NCI-H1436 treated with DMSO at 0.1 percent for 48 hours (cell line): ENCODE measurements at regions not wholly inside any gene's neighbourhood (a gene's known extent, or its start where the extent isn't known, plus 50 kb on each side); places are given as distances from the start of the nearest gene placed in this dataset.

Experiments
- DNase-seq: peaks from one replicate; lab custom pipeline; 2025; lab: John Stamatoyannopoulos, UW

DNA sequence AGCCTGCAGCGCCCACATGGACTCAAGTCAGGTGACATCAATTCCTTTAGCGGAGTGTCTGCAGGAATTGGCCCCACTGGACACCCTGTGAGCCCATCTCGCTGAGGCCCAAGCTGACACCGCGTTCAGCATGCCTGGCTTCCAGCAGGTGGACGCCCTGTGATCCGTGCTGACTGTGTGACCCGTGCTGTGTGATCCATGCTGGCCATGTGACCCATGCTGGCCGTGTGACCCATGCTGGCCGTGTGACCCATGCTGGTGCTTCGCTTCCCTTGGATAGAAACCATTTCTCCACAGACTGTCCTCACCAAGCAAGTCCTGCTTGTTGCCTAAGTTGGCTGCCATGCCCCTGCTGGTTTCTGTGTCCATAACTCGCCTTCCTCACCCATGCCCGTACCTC is 392.1 kb downstream of the BRD1 start:
- DNase-seq, result no peak

DNA sequence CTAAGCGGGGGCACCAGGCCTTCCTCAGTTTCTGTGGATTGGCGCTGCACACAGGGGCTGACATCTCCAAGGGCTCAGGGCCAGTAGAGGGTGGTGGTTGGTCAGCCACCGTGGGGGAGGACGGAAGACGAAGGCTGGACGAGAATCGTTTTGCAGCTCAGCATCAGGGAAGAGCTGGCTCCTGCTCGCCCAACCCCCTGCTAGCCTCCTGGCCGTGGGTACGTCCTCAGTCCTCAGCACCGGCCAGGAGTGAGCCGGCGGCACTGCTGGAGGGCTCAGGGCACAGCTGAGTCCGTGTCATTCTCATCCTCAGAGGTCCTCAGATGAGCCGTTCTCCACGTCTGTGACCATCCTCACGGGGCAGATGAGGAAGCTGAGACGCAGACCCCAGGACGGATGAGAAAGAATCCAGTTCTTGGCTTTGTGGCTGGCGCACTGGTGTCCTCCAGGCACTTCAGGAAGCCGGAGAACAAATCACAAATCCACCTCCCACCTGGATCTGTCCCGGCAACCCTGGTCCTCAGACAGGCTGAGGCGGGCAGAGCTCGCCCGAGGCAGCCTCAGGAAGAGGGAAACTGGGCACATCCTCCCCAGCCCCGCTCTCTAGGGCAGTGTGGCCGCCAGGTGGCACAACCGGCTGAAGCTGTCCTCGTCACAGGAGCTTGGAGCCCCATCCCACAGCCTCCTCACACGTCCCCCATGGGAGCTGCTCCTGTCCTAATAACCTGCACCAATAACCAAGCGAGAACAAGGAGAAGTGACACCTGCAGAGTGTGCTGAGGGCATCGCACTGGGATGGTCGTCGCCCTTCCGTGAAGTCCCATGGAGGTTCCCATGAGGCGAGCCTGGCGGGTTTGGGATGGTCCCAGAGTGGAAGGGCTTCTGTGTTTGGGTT is 393.7 kb downstream of the BRD1 start:
- DNase-seq, result no peak

DNA sequence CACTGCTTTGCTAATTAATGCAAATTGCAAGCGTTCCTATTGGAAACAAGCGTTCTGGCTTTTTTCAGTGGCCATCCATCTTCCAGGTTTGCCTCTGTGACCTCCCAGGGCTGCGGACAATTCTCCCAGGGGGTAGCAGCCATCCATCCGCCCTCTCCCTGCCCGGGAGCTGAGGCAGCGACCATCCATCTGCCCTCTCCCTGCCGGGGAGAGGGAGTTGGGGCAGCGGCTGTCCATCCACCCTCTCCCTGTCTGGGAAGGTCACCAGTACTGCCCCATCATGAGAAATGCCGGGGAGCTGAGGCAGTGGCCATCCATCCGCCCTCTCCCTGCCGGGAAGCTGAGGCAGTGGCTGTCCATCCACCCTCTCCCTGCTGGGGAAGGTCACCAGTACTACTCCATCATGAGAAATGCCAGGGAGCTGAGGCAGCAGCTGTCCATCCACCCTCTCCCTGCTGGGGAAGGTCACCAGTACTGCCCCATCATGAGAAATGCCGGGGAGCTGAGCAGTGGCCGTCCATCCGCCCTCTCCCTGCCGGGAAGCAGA is 394.7 kb downstream of the BRD1 start:
- DNase-seq, result no peak

DNA sequence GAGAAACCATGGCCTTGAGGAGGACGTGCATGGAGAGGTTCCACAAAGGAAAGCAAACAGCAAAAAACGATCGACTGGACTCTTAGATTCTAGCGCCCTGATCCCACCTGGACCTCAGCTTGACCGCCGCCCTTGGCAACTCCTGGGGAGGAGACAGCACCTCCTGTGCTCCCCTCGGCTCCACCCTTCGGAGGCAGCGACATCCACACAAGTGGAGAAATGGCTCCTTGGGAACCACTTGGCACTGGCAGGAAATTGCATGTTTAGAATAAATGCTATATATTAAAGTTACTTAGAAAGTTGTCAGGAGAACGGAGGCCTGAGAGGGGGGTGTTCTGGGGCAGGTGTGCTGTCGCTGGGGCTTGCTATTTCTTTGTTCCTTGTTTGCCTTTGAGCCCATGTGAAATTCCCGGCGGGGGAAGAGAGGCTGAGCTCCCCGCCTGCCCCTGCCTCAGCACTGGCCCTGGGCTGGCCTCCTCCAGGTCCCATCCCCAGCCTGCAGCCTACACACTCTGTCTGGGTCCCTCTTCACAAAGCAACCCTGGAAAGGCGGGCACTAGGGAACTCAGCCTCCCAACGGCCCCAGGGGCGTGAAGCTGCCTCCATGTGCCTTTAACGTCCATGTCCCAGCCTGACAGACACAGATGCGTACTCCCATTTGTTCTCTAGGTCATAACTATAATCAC is 395.3 kb downstream of the BRD1 start:
- DNase-seq, result no peak

DNA sequence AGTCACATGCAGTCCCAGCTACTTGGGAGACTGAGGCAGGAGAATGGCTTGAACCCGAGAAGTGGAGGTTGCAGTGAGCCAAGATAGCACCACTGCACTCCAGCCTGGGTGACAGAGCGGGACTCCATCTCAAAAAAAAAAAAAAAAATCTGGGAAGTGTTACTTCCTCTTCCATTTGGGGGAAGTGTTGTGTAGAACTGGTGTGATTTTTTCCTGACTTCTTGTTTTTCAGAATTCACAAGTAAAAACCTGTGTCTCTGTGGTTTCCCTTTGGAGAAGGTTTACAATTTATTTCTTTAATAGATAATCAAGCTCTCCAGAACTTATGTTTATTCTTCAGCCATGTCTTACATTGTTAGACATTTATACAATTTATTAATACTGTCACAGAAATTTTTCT is 396.1 kb downstream of the BRD1 start:
- DNase-seq, result no peak

DNA sequence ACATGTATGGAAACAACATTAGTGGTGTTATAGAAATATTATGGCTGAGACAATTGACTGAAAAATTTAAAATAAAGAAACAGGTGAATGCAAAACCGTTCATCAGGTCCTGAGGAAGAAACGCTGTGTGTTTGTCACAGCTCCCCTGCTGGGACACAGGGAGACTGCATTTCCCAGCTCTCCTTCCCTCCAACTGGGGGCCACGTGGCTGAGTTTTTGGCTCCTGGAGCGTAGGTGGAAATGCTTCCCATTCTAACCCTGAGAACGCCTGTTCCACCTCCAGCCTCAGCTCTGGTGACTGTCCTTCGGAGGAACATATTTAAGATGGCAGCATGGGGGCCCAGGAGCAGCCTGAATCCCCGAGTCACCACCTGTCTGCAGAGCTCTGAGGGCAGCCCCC is 398.6 kb downstream of the BRD1 start:
- no peak for DNase-seq

DNA sequence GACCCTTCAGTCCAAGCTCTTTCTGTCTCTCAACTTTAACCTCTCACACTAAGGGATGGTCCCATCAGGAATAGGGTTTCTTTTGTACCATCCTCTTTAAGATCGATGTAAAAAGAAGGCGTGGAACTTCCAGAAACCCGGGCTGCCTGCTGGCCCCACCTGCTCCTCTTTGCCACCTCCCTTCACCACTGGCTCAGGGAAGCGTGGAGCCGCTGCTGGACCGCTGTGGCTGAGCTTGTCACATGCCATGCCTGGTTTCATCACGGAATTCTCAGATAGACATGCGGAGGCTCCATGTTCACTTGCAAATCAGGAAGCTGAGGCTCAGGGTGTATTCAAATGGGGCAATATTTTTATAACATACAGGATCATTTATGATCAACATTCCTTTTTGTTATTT is 399.7 kb downstream of the BRD1 start:
- DNase-seq, result no peak

DNA sequence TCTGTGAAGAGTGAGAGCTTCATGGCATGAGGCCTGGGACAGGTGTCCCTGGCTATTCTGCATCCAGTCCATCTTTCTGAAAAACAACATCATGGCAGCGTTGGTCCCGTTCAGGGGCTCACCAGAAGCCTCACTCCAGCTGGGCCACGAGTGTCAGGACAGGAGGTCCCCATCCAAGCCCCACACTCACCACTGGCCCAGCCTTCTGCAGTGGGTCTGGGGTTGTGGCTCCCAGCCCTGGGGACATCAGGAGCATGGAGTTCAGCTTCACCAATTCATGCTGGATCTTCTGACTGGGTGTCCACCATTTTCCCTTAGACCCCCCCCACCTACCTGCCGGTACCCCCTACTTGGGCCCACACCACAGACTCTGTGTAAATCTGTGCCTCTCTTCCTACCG is 400.3 kb downstream of the BRD1 start:
- no peak for DNase-seq

DNA sequence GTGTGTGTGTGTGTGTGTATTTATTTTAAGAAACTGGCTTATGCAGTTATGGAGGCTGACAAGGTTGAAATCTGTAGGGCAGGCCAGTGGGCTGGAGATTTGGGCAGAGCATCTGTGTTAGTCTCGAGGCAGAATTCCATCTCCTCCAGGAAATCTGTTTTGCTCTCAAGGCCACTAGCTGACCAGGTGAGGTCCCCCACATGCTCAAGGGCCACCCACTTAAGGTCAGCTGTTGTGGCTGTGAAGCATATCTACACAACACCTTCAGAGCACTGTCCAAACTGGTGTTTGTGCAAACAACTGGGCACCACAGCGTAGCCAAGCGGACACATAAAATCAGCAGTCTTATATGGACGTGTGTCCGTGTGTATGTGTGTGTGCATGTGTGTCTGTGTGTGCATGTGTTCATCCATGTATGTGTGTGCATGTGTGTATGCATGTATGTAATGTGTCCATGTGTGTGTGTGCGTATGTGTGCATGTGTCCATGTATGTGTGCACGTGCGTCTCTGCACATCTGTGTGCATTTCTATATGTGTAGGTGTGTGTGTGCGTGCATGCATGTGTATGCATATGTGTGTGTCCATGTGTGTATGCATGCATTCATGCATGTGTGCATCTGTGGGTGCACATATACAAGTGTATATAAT is 400.9 kb downstream of the BRD1 start:
- no peak for DNase-seq

DNA sequence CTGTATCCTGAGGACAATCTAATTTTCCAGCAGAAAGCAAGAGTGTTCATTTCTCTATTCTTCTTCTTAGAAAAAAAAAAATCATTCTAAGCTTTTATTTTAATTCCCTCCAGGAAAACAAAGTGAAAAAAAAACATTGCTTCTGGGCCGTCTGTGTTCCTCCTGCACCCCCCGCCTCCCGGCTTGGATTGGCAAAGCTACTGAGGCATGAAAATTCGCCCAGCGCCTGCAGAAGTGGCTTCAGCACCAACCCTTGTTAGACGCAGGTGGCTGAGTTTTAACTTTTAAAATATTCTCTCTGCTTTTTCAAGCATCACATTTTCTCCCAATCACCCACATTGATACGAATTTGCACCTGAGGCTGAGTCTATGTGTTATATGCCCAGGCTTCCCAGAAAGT is 401.6 kb downstream of the BRD1 start:
- no peak for DNase-seq

DNA sequence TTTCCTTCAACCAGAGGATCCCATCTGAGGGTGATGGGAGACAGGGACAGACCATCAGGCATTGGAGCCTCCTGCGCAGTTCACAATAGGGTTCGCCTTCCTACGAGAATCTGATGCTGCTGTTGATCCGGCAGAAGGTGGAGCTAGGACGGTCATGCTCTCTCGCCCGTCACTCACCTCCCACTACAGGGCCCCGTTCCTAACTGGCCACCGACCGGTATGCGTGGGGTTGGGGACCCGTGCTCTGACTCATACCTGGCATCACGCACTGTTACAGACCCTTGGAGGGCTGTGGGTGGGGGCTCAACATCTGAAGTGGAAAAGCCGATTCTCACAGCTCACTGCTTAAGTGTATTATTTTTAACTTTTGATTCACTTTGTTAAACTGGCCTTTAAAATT is 402.3 kb downstream of the BRD1 start:
- no peak for DNase-seq

DNA sequence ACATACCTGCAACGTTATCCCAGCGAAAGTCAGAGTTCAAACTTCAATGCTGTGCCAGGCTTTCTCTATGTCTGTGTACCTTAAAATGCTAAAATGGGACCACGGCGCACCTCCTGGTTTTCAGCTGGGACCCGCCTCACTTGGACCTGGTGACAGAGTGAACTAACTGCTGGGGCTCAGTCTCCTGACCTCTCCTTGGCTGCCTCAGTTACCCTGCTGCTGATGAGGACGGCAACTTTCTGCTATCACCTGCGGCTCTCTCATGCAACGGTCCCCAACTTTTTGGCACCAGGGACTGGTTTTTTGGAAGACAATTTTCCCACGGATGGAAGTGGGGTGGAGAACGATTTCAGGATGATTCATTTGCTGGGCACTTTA is 402.8 kb downstream of the BRD1 start:
- DNase-seq, result no peak

DNA sequence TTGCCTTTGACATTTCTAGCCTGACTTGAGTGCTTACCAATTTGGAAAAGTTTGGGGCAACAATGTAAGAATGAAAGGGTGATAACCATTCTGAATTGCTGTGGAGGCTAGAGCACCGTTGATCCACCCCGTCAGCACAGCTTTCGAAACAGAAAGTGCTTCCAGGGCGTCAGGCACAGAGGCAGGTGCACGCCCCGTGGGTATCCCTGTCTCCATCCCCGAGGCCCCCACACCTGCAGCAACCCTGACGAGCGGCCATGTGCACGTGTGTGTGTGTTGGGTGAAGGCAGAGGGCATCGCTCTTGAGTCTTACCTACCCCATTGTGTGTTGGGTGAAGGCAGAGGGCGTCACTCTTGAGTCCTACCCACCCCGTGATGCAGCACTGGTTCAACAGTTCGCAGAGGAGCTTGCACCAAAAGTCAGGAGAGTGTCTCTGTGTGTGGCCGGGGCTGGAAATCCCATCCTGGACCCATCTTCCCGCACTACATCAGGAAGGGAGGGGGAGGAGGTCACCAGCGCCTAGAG is 404.5 kb downstream of the BRD1 start:
- DNase-seq, result no peak

DNA sequence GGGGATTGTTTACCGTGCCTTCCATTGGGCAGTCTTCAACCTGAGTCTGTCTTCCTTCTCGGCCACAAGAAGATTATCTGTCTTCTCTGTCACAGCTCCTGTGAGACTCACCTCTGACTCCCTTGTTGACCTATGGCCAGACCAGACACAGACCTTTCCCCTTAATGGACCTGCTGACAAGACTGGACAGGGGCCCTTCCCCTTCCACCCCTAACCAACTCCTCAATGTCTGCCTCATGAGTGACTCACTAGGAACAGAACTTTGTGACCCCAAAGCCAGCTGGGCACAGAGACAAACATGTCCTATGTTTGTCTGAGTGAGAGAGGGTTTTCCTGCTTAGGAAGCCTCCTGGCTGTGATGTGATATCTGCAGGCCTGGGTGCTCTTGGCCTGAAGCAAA is 405.0 kb downstream of the BRD1 start:
- DNase-seq, result no peak

DNA sequence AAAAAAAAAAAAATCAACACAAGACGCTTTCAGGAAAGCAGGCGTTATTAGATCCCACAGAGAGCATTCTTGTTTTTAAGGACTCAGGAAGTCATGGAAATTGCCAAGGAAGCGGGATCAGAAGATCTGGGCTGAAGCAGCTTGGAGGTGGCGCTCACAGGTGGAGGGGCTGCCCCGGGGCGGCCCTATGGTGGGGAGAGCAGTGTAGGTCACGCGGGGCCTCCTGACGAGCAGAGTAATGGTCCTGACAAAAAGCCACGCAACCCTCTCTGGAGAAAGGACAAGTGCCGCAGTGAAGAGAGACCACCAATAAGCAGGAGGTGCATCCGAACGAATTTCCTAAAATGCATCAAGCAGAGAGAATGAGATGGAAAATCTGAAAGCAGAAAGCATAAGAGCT is 407.0 kb downstream of the BRD1 start:
- DNase-seq, result no peak

DNA sequence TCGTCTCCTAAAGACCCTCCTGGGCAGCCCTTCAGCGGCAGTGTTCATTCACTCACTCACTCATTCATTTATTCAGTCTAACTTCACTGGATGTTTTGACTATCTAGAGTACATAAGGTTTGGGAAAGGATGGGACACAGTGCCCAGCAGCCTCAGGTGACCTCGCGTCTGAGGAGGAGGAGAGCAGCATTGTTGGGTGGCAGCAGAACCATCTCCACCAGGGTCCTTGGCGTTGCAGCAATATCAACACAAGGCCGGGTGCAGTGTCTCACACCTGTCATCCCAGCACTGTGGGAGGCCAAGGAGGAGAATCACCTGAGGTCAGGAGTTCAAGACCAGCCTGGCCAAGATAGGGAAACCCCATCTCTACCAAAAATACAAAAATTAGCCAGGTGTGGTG is 408.0 kb downstream of the BRD1 start:
- DNase-seq, result no peak

DNA sequence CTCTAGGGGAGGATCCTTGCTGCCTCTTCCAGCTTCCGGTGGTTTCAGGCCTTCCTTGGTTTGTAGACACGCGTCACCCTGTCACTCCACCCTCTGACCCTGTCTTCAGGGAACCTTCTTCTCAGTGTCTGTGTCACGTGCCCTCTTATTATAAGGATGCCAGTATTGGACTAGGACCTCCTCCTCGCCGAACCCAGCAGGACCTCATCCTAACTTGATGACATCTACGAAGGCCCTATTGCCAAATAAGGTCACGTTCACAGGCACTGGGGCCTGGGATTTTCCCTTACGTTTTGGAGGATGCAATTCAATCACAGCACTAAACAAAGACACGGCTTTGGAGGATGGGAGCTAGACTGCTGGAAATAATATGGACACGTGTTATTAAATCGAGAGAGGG is 408.7 kb downstream of the BRD1 start:
- DNase-seq, result no peak

DNA sequence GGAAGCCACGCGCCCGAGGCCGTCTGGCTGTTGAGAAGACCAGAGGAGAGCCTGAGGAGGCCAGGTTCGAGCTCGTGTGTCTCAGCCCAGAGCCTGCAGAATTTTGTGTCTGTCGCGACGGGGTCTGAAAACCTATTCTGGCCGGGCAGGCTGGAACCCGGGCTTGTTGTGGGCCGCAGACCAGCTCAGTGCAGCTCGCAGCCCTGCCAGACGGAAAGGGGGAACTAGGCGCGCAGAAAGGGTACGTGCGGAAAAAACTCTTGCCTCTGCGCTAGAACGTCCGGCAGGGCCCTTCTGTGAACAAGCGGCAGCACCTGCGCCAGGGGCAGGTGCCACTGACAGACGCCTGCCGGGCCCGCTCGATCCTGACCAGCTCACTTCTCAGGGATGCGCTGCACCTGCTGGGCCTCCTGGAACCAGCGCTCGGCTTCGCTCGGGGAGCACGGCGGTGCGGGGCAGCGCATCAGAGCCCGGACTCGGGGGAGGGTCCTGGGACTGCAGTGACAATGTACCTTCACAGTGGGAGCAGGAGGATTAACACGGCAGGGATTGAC is 409.3 kb downstream of the BRD1 start:
- no peak for DNase-seq

DNA sequence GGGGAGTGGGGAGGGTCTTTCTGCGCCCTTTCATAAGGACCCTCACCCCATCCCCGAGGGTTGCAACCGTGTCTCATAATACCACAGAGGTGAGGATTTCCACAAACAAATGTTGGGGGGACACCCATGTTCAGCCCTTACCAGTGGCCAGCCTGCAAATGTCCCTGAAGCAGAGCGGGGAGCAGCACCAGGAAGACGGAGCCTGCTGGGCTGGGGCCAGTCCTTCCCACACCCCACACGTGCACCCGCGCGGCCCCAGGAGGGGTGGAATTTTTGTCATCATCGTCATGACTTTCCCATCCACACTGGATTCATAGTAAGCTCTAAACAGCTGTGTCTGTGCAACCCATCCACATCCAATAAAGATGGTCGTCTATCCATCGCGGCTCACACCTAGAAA is 409.8 kb downstream of the BRD1 start:
- DNase-seq, result no peak

DNA sequence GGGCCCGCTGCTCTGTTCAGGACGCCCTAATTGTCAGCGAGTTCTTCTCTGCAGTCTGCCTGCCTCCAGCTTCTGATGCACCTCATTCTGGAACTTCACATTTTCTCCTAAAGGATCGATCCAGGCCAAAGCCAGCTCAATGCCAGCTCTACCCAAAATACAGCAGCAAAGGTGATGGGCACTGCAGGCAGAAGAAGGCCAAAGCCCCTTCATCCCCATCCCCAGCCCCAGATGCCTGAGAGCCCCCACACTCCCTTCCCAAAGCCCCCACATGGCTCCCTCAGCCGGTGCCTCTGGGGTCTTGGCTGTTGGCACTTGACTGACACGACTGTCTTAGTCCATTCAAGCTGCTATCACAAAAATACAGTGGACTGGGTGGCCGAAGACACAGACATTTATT is 410.3 kb downstream of the BRD1 start:
- DNase-seq, result no peak

DNA sequence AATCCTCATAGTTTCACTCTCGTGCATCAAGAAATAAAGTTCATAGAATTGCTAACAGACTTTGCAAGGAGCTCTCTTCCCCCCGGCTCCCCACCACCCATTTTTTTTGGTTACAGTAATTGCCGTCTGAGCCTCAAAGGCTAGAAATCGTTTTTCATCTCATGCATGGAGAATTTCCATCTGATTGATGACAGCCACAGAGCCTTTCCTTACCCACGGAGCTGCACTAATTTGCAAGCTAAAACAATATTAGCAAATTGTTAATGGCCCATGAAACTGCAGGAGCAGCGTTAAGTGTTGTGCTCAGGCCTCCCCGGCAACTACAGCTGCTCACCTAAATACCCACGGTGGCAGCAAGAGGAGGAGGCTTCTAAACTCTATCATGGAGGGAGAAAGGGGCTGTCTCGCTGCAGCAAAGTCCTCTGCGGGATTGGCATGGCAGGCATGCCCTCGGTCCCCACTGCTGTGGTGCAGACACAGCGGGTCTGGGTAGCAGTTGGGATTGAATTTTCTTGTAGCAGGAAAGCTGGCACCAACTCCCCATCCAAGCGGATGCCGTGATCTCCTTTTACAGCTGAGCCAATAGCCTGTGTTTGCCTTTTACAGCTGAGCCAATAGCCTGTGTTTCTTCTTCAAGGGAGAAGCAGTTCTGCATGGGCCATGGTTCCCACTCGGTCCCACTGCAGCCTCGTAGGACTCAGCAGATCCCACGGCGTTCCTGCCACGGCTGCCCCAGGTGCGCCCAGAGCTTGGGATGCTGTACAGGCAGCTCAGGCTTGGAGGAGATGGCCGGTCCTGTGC is 412.3 kb downstream of the BRD1 start:
- DNase-seq, result no peak

DNA sequence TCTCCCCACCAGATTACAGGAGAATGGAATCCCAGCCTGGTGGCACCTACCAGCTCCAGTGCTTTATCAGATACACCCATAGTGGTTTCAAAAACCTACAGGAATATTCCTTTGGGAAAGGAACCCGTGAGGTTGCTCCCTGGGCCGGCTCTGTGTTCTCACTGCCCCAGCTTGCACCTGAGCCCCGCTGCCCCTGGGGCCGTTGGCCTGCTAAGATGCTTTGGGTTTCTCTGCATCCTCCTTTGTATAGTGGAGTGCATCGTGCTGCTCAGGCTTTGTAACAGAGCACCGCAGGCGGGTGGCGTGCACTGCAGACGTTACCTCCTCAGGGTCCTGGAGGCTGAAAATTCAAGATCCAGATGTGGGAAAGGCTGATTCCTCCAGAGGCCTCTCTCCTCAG is 414.1 kb downstream of the BRD1 start:
- DNase-seq, result no peak
